Vagina (tissue), 2 donors: ENCODE measurements at regions not wholly inside any gene's neighbourhood (a gene's known extent, or its start where the extent isn't known, plus 50 kb on each side); places are given as distances from the start of the nearest gene placed in this dataset.

Experiments used
- CTCF ChIP-seq, 3 experiments: fragments of 450-650 bp in 2 of 3; fragments of 200-600 bp in 1 of 3; sonication (generic) in 1 of 3; IDR thresholded peaks; one replicate each; pipeline ENCODE4 v1.5.1; 2017 to 2019; ENCODE audit warnings: antibody characterized with exemption in 3 of 3, mild to moderate bottlenecking in 2 of 3, moderate library complexity in 2 of 3
- POLR2A ChIP-seq, 2 donors: fragments of 450-650 bp; IDR thresholded peaks; one replicate each; pipeline ENCODE4 v1.6.1; 2017; ENCODE audit warnings: antibody characterized with exemption in 2 of 2, mild to moderate bottlenecking in 2 of 2, moderate library complexity in 2 of 2
- POLR2AphosphoS5 ChIP-seq, 2 donors: sonication (generic); formaldehyde crosslinking; IDR thresholded peaks; one replicate each; pipeline ENCODE4 v1.9.0; 2017; ENCODE audit warnings: antibody characterized with exemption in 2 of 2, mild to moderate bottlenecking in 2 of 2, low read depth in 1 of 2; ENCODE audit not compliant: insufficient read depth in 1 of 2

- no peak for TF ChIP-seq CTCF (IDR thresholded peaks at IDR 0.05)
- no peak for TF ChIP-seq POLR2A (IDR thresholded peaks at IDR 0.05)
- no peak for TF ChIP-seq POLR2AphosphoS5 (IDR thresholded peaks at IDR 0.05; ENCODE audit: insufficient read depth in 1 of 2, low read depth in 1 of 2)
Observed at GRCh38 chr6:86793649-86794048, 143.7 kb upstream of the HTR1E start.
